Fibroblast of the aortic adventitia (primary cell): ENCODE measurements at regions not wholly inside any gene's neighbourhood (a gene's known extent, or its start where the extent isn't known, plus 50 kb on each side); places are given as distances from the start of the nearest gene placed in this dataset. TPM values are rescaled to one million over a fixed set of nuclear protein-coding genes. Genes with fewer than 3 reads are reported as not detected.

Source experiments
- DNase-seq: peaks from one replicate; pipeline ENCODE4 v3.0.0-alpha.2; 2010; ENCODE audit warnings: low read depth
- H3K4me3 ChIP-seq: 2 replicates; pipeline ENCODE4 v1.5.1; 2011; ENCODE audit warnings: low read depth, mild to moderate bottlenecking, control low read depth, low read length, moderate library complexity
- CTCF ChIP-seq: IDR thresholded peaks from 2 replicates; pipeline ENCODE4 v1.5.1; 2011; ENCODE audit warnings: mild to moderate bottlenecking, low read length, control low read depth, inconsistent platforms; ENCODE audit not compliant: insufficient read depth
- small RNA-seq: library from RNA; depleted of rRNA; stranded (forward); fragments of <200 nt; gene quantifications from one replicate; pipeline ENCODE3, GENCODE V24; 2012

- DNase-seq = no peak
- no peak for TF ChIP-seq CTCF
- no peak overlapping the region for H3K4me3 ChIP-seq
Observed at GRCh38 chr14:99118946-99119345, 153.1 kb downstream of the BCL11B start.

Small RNA genes in the stretch of these regions (small RNA-seq; reads per million reads assigned to genes)
- gene AL162151.2 = not detected
- not detected for gene RN7SL714P
